ENCODE measurements at regions not wholly inside any gene's neighbourhood (a gene's known extent, or its start where the extent isn't known, plus 50 kb on each side); places are given as distances from the start of the nearest gene placed in this dataset.

GRCh38 chr4:13872155-13872554 lies 244.6 kb upstream of the BOD1L1 start:
- TF ChIP-seq CTCF (IDR thresholded peaks at IDR 0.05 in 4 of 5, conservative IDR thresholded peaks at IDR 0.05 in 1 of 5) (no peak), POLR2A (IDR thresholded peaks at IDR 0.05) (no peak)

Data from gastrocnemius medialis (tissue), 4 donors.